ENCODE measurements at regions not wholly inside any gene's neighbourhood (a gene's known extent, or its start where the extent isn't known, plus 50 kb on each side); places are given as distances from the start of the nearest gene placed in this dataset.

GRCh38 chr7:108686494-108686893, 116.8 kb downstream of the DNAJB9 start:
- Histone ChIP-seq H3K27me3 (ENCODE audit: insufficient read depth, low read length) (no peaks in the 10 kb centered on the region), H2AFZ (ENCODE audit: low read length) (no peak overlapping the region), H3K4me3 (ENCODE audit: insufficient read depth, low read length) (no peak overlapping the region), H4K20me1 (ENCODE audit: insufficient read depth, low read length) (no peaks in the 10 kb centered on the region), H3K4me1 (ENCODE audit: insufficient read depth, low read length) (no peaks in the 10 kb centered on the region), H3K79me2 (ENCODE audit: insufficient read depth, low read length) (no peaks in the 10 kb centered on the region), H3K4me2 (ENCODE audit: insufficient read depth, low read length) (no peak overlapping the region), H3K27ac (ENCODE audit: low read depth, low read length) (no peak overlapping the region), H3K9me3 (ENCODE audit: low read depth, low read length) (no peaks in the 10 kb centered on the region), H3K36me3 (ENCODE audit: insufficient read depth, low read length) (no peaks in the 10 kb centered on the region)
- TF ChIP-seq CTCF (IDR thresholded peaks at IDR 0.05; ENCODE audit: extremely low read depth, low read depth, low read length): no peak
- DNase-seq (ENCODE audit: insufficient read length, low spot score, missing footprints): no peak

DNA sequence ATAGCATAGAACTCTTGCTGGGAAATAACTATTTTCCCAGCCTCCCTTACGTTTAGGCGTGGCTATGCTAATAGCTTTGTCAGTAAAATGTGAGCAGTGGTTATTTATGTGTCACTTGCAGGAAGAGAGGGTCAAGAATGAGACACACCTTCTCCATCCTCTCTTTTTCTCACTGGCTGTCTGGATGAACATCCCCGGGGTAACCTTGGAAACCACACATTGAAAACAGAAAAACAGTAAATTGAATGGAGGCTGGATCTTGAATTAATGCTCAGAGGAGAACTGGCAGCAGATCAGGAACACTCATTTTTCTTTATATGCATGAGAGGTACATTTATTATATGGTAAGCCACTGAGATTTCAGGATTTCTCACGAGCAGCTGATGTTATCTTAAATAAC, 127.6 kb downstream of the DNAJB9 start:
- Histone ChIP-seq H4K20me1 (ENCODE audit: insufficient read depth, low read length) (no peaks in the 10 kb centered on the region), H3K4me2 (ENCODE audit: insufficient read depth, low read length) (no peak overlapping the region), H3K36me3 (ENCODE audit: insufficient read depth, low read length) (no peaks in the 10 kb centered on the region), H3K4me3 (ENCODE audit: insufficient read depth, low read length) (no peak overlapping the region), H3K27me3 (ENCODE audit: insufficient read depth, low read length) (no peaks in the 10 kb centered on the region), H3K27ac (ENCODE audit: low read depth, low read length) (no peak overlapping the region), H3K4me1 (ENCODE audit: insufficient read depth, low read length) (no peaks in the 10 kb centered on the region), H3K9me3 (ENCODE audit: low read depth, low read length) (no peaks in the 10 kb centered on the region), H3K79me2 (ENCODE audit: insufficient read depth, low read length) (no peaks in the 10 kb centered on the region), H2AFZ (ENCODE audit: low read length) (no peak overlapping the region)
- DNase-seq (ENCODE audit: insufficient read length, low spot score, missing footprints): no peak
- no peak for TF ChIP-seq CTCF (IDR thresholded peaks at IDR 0.05; ENCODE audit: extremely low read depth, low read depth, low read length)

DNA sequence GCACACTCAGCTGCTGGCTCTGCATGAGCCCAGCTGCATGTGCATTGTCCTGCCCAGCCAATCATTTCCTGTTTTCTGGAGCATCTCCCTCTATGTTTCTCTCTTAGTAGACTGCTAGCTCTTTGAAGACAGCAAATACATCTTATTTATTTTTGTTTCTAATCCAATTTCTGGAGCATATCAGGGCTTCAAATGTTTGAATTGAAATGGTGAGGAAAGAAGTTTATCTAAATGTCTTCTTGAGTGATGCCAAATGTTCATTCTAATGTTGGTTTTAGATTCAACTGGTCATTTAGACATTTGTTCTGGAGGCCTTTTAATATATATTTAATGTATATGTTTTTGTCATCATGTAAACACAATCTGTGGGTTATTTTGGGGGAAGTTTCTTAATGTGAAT, 141.9 kb downstream of the DNAJB9 start:
- Histone ChIP-seq H3K36me3 (ENCODE audit: insufficient read depth, low read length) (no peaks in the 10 kb centered on the region), H3K4me3 (ENCODE audit: insufficient read depth, low read length) (no peak overlapping the region), H2AFZ (ENCODE audit: low read length) (no peak overlapping the region), H3K79me2 (ENCODE audit: insufficient read depth, low read length) (no peaks in the 10 kb centered on the region), H3K27ac (ENCODE audit: low read depth, low read length) (no peak overlapping the region), H4K20me1 (ENCODE audit: insufficient read depth, low read length) (no peaks in the 10 kb centered on the region), H3K4me1 (ENCODE audit: insufficient read depth, low read length) (no peaks in the 10 kb centered on the region), H3K9me3 (ENCODE audit: low read depth, low read length) (no peaks in the 10 kb centered on the region), H3K4me2 (ENCODE audit: insufficient read depth, low read length) (no peak overlapping the region), H3K27me3 (ENCODE audit: insufficient read depth, low read length) (no peaks in the 10 kb centered on the region)
- TF ChIP-seq CTCF (IDR thresholded peaks at IDR 0.05; ENCODE audit: extremely low read depth, low read depth, low read length): no peak
- no peak for DNase-seq (ENCODE audit: insufficient read length, low spot score, missing footprints)

- no peaks in the 10 kb centered on the region for H3K36me3 ChIP-seq (ENCODE audit: insufficient read depth, low read length)
- TF ChIP-seq CTCF (IDR thresholded peaks at IDR 0.05; ENCODE audit: extremely low read depth, low read depth, low read length): no peak
- no peaks in the 10 kb centered on the region for H3K79me2 ChIP-seq (ENCODE audit: insufficient read depth, low read length)
- peak overlapping the region; percentile 19 for H3K27ac ChIP-seq (ENCODE audit: low read depth, low read length)
- no peaks in the 10 kb centered on the region for H3K27me3 ChIP-seq (ENCODE audit: insufficient read depth, low read length)
- H4K20me1 ChIP-seq (ENCODE audit: insufficient read depth, low read length): no peaks in the 10 kb centered on the region
- H3K4me1 ChIP-seq (ENCODE audit: insufficient read depth, low read length): no peaks in the 10 kb centered on the region
- H3K9me3 ChIP-seq (ENCODE audit: low read depth, low read length): no peaks in the 10 kb centered on the region
- no peak overlapping the region for H2AFZ ChIP-seq (ENCODE audit: low read length)
- DNase-seq (ENCODE audit: insufficient read length, low spot score, missing footprints): no peak
- H3K4me2 ChIP-seq (ENCODE audit: insufficient read depth, low read length): no peak overlapping the region
- no peak overlapping the region for H3K4me3 ChIP-seq (ENCODE audit: insufficient read depth, low read length)
Observed at GRCh38 chr7:108716783-108717182, 147.1 kb downstream of the DNAJB9 start.
